Fibroblast of lung (primary cell): ENCODE measurements at regions not wholly inside any gene's neighbourhood (a gene's known extent, or its start where the extent isn't known, plus 50 kb on each side); places are given as distances from the start of the nearest gene placed in this dataset.

Source experiments
- DNase-seq, 2 donors: peaks; one replicate each; pipeline versions ENCODE4 v3.0.0 to v3.0.0-alpha.2; 2010; ENCODE audit warnings: low read depth in 2 of 2
- H2AFZ ChIP-seq: 2 replicates; pipeline ENCODE4 v1.5.1; 2012; ENCODE audit warnings: low read length, control low read depth, inconsistent platforms
- H3K27ac ChIP-seq: 2 replicates; pipeline ENCODE4 v1.5.1; 2011; ENCODE audit warnings: low read length, control low read depth; ENCODE audit not compliant: insufficient read depth
- H3K27me3 ChIP-seq: 2 replicates; pipeline ENCODE4 v1.5.1; 2011; ENCODE audit warnings: mild to moderate bottlenecking, low read length; ENCODE audit not compliant: control insufficient read depth, insufficient read depth
- H3K36me3 ChIP-seq: 2 replicates; pipeline ENCODE4 v1.5.1; 2011; ENCODE audit warnings: low read length; ENCODE audit not compliant: control insufficient read depth, insufficient read depth
- H3K4me1 ChIP-seq: 2 replicates; pipeline ENCODE4 v1.5.1; 2011; ENCODE audit warnings: low read length; ENCODE audit not compliant: control insufficient read depth, insufficient read depth; ENCODE audit errors: extremely low read depth
- H3K4me2 ChIP-seq: 2 replicates; pipeline ENCODE4 v1.5.1; 2011; ENCODE audit warnings: low read length, control low read depth; ENCODE audit not compliant: insufficient read depth; ENCODE audit errors: extremely low read depth
- H3K4me3 ChIP-seq, 4 experiments: fragments of 200-600 bp in 1 of 4; sonication (generic) in 1 of 4; replicated peaks in 1 of 4; 2 replicates each; pipeline ENCODE4 v1.5.1; 2011 to 2016; ENCODE audit warnings: low read length in 4 of 4, low read depth in 3 of 4, mild to moderate bottlenecking in 3 of 4, control low read depth in 2 of 4, inconsistent platforms in 1 of 4, mixed read lengths in 1 of 4; ENCODE audit not compliant: insufficient read depth in 1 of 4; ENCODE audit errors: control extremely low read depth in 1 of 4
- H3K79me2 ChIP-seq: 2 replicates; pipeline ENCODE4 v1.5.1; 2012; ENCODE audit warnings: mild to moderate bottlenecking, low read length, inconsistent platforms; ENCODE audit not compliant: control insufficient read depth, insufficient read depth
- H3K9ac ChIP-seq: 2 replicates; pipeline ENCODE4 v1.5.1; 2011; ENCODE audit warnings: mild to moderate bottlenecking, low read length, control low read depth; ENCODE audit not compliant: insufficient read depth
- H3K9me3 ChIP-seq: 2 replicates; pipeline ENCODE4 v1.5.1; 2012; ENCODE audit warnings: low read depth, low read length; ENCODE audit not compliant: control insufficient read depth, insufficient read depth
- H4K20me1 ChIP-seq: 2 replicates; pipeline ENCODE4 v1.5.1; 2011; ENCODE audit warnings: low read length; ENCODE audit not compliant: control insufficient read depth, insufficient read depth; ENCODE audit errors: extremely low read depth
- CTCF ChIP-seq, 2 donors: IDR thresholded peaks in 1 of 2; conservative IDR thresholded peaks in 1 of 2; 1 replicate in 1 of 2; 2 replicates in 1 of 2; pipeline ENCODE4 v1.5.1; 2011 to 2012; ENCODE audit warnings: low read length in 2 of 2, control low read depth in 1 of 2, inconsistent platforms in 1 of 2, low read depth in 1 of 2, mild to moderate bottlenecking in 1 of 2
- EZH2 ChIP-seq: IDR thresholded peaks from 2 replicates; pipeline ENCODE4 v1.5.1; 2012; ENCODE audit warnings: low read length, control low read depth, mild to moderate bottlenecking; ENCODE audit errors: missing control alignments

GRCh38 chr7:91634485-91635177, 245.9 kb downstream of the MTERF1 start:
- no peak overlapping the region for H3K4me2 ChIP-seq
- H3K4me1 ChIP-seq = no peaks in the 10 kb centered on the region
- no peaks in the 10 kb centered on the region for H3K79me2 ChIP-seq
- H3K9ac ChIP-seq = no peak overlapping the region
- H3K27ac ChIP-seq = no peak overlapping the region
- no peaks in the 10 kb centered on the region for H3K27me3 ChIP-seq
- no peak overlapping the region for H2AFZ ChIP-seq
- H3K36me3 ChIP-seq = no peaks in the 10 kb centered on the region
- no peak for TF ChIP-seq EZH2
- TF ChIP-seq CTCF (conservative IDR thresholded peaks at IDR 0.05 in 1 of 2, IDR thresholded peaks at IDR 0.05 in 1 of 2; ENCODE audit: low read depth in 1 of 2, low read length in 2 of 2) = no peak
- H4K20me1 ChIP-seq = no peaks in the 10 kb centered on the region
- H3K9me3 ChIP-seq = no peaks in the 10 kb centered on the region
- H3K4me3 ChIP-seq = no peak overlapping the region
- DNase-seq = no peak

- Histone ChIP-seq H3K4me2 (no peak overlapping the region), H3K9me3 (no peaks in the 10 kb centered on the region), H3K79me2 (no peaks in the 10 kb centered on the region), H3K4me3 (no peak overlapping the region), H3K36me3 (no peaks in the 10 kb centered on the region), H3K27me3 (no peaks in the 10 kb centered on the region), H3K27ac (no peak overlapping the region), H3K4me1 (no peaks in the 10 kb centered on the region), H2AFZ (no peak overlapping the region), H3K9ac (no peak overlapping the region), H4K20me1 (no peaks in the 10 kb centered on the region)
- TF ChIP-seq CTCF (conservative IDR thresholded peaks at IDR 0.05 in 1 of 2, IDR thresholded peaks at IDR 0.05 in 1 of 2; ENCODE audit: low read depth in 1 of 2, low read length in 2 of 2) (peak; percentile 35 to 53), EZH2 (no peak)
- peak in 1 of 2 donors; percentile 28 for DNase-seq
These were observed 244.3 kb downstream of the MTERF1 start for GRCh38 chr7:91636129-91636724.

GRCh38 chr7:91636728-91637127, 243.8 kb downstream of the MTERF1 start:
- no peak overlapping the region for H3K27ac ChIP-seq
- TF ChIP-seq EZH2 (no peak), CTCF (conservative IDR thresholded peaks at IDR 0.05 in 1 of 2, IDR thresholded peaks at IDR 0.05 in 1 of 2; ENCODE audit: low read depth in 1 of 2, low read length in 2 of 2) (no peak)
- no peak for DNase-seq
- no peaks in the 10 kb centered on the region for H3K36me3 ChIP-seq
- H4K20me1 ChIP-seq = no peaks in the 10 kb centered on the region
- no peaks in the 10 kb centered on the region for H3K79me2 ChIP-seq
- H3K9me3 ChIP-seq = no peaks in the 10 kb centered on the region
- no peaks in the 10 kb centered on the region for H3K4me1 ChIP-seq
- H3K4me3 ChIP-seq = no peak overlapping the region
- H3K9ac ChIP-seq = no peak overlapping the region
- no peaks in the 10 kb centered on the region for H3K27me3 ChIP-seq
- no peak overlapping the region for H2AFZ ChIP-seq
- no peak overlapping the region for H3K4me2 ChIP-seq
